GM19351 (cell line): ENCODE measurements at regions not wholly inside any gene's neighbourhood (a gene's known extent, or its start where the extent isn't known, plus 50 kb on each side); places are given as distances from the start of the nearest gene placed in this dataset.

Experiments used
- ATAC-seq: cut with Tn5 transposase; IDR thresholded peaks from one replicate; pipeline ENCODE4 v1.9.1; 2021; ENCODE audit warnings: mild to moderate bottlenecking, moderate library complexity; ENCODE audit not compliant: unreplicated experiment

- ATAC-seq = no peak
Measured at GRCh38 chr2:188848887-188849435, 125.2 kb upstream of the COL3A1 start.

- no peak for ATAC-seq
Measured at GRCh38 chr2:188850786-188851185, 123.4 kb upstream of the COL3A1 start.

GRCh38 chr2:188851311-188851710 lies 122.9 kb upstream of the COL3A1 start:
- ATAC-seq = no peak

- no peak for ATAC-seq
Measured at GRCh38 chr2:188851826-188852225, 122.3 kb upstream of the COL3A1 start.

GRCh38 chr2:188852772-188853171 lies 121.4 kb upstream of the COL3A1 start:
- ATAC-seq = no peak

- no peak for ATAC-seq
Measured at GRCh38 chr2:188853307-188853706, 120.9 kb upstream of the COL3A1 start.

- ATAC-seq = no peak
Measured at GRCh38 chr2:188865681-188866080, 108.5 kb upstream of the COL3A1 start.

GRCh38 chr2:188869550-188869949 lies 104.6 kb upstream of the COL3A1 start:
- ATAC-seq = no peak

GRCh38 chr2:188870289-188870688 lies 103.9 kb upstream of the COL3A1 start:
- ATAC-seq = no peak

GRCh38 chr2:188875104-188875503 lies 99.1 kb upstream of the COL3A1 start:
- ATAC-seq = no peak

- no peak for ATAC-seq
Measured at GRCh38 chr2:188878716-188879115, 95.5 kb upstream of the COL3A1 start.

GRCh38 chr2:188880740-188881139 lies 93.4 kb upstream of the COL3A1 start:
- no peak for ATAC-seq

GRCh38 chr2:188881434-188881833 lies 92.7 kb upstream of the COL3A1 start:
- no peak for ATAC-seq

- ATAC-seq = no peak
Measured at GRCh38 chr2:188884046-188884445, 90.1 kb upstream of the COL3A1 start.

GRCh38 chr2:188884517-188884916 lies 89.7 kb upstream of the COL3A1 start:
- no peak for ATAC-seq

GRCh38 chr2:188889187-188889586 lies 85.0 kb upstream of the COL3A1 start:
- no peak for ATAC-seq

- ATAC-seq = no peak
Measured at GRCh38 chr2:188890755-188891154, 83.4 kb upstream of the COL3A1 start.

GRCh38 chr2:188892636-188893035 lies 81.5 kb upstream of the COL3A1 start:
- no peak for ATAC-seq

GRCh38 chr2:188893972-188894371 lies 80.2 kb upstream of the COL3A1 start:
- no peak for ATAC-seq

- no peak for ATAC-seq
Measured at GRCh38 chr2:188894979-188895378, 79.2 kb upstream of the COL3A1 start.

- ATAC-seq = no peak
Measured at GRCh38 chr2:188897096-188897495, 77.1 kb upstream of the COL3A1 start.

- ATAC-seq = no peak
Measured at GRCh38 chr2:188898261-188898660, 75.9 kb upstream of the COL3A1 start.

GRCh38 chr2:188902901-188903491 lies 71.2 kb upstream of the COL3A1 start:
- ATAC-seq = no peak
